ENCODE measurements at regions not wholly inside any gene's neighbourhood (a gene's known extent, or its start where the extent isn't known, plus 50 kb on each side); places are given as distances from the start of the nearest gene placed in this dataset.
"Not testable (repeated sequence)": the region's sequence is repeated elsewhere in the genome, so short reads cannot be mapped to it uniquely, and the experiment has no call there.

- TF ChIP-seq, protein P1, sequence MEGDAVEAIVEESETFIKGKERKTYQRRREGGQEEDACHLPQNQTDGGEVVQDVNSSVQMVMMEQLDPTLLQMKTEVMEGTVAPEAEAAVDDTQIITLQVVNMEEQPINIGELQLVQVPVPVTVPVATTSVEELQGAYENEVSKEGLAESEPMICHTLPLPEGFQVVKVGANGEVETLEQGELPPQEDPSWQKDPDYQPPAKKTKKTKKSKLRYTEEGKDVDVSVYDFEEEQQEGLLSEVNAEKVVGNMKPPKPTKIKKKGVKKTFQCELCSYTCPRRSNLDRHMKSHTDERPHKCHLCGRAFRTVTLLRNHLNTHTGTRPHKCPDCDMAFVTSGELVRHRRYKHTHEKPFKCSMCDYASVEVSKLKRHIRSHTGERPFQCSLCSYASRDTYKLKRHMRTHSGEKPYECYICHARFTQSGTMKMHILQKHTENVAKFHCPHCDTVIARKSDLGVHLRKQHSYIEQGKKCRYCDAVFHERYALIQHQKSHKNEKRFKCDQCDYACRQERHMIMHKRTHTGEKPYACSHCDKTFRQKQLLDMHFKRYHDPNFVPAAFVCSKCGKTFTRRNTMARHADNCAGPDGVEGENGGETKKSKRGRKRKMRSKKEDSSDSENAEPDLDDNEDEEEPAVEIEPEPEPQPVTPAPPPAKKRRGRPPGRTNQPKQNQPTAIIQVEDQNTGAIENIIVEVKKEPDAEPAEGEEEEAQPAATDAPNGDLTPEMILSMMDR (conservative IDR thresholded peaks at IDR 0.05; ENCODE audit: low read depth, low read length), result not testable (repeated sequence)
- TF ChIP-seq EZH2 (IDR thresholded peaks at IDR 0.05; ENCODE audit: low read length, unreplicated experiment); EZH2phosphoT487 (IDR thresholded peaks at IDR 0.05; ENCODE audit: borderline replicate concordance, low read length): not testable (repeated sequence)
Measured at GRCh38 chr7:83219231-83219630, 56.5 kb upstream of the PCLO start.
